Fibroblast of villous mesenchyme (primary cell): ENCODE measurements at regions not wholly inside any gene's neighbourhood (a gene's known extent, or its start where the extent isn't known, plus 50 kb on each side); places are given as distances from the start of the nearest gene placed in this dataset.
A peak's percentile ranks its signal among the peaks of the same experiment; 100 is the strongest.

ENCODE experiments used
- DNase-seq: peaks from one replicate; pipeline ENCODE4 v3.0.0-alpha.2; 2010; ENCODE audit warnings: low read depth
- H3K4me3 ChIP-seq: 2 replicates; pipeline ENCODE4 v1.5.1; 2011; ENCODE audit warnings: low read depth, mild to moderate bottlenecking, low read length
- CTCF ChIP-seq: IDR thresholded peaks from 2 replicates; pipeline ENCODE4 v1.5.1; 2012; ENCODE audit warnings: low read depth, mild to moderate bottlenecking, low read length; ENCODE audit not compliant: insufficient read depth

GRCh38 chr18:45562567-45563479, 52.5 kb upstream of the SLC14A2 start:
- peak; percentile 76 for DNase-seq
- no peak for TF ChIP-seq CTCF
- no peak overlapping the region for H3K4me3 ChIP-seq

- H3K4me3 ChIP-seq, result no peak overlapping the region
- peak; percentile 12 for DNase-seq
- no peak for TF ChIP-seq CTCF
These were observed 49.9 kb upstream of the SLC14A2 start for GRCh38 chr18:45565280-45565970.
